T-helper 1 cell treated with Interleukin-12 subunit alpha and Interleukin-12 subunit beta and Interleukin-4 antibody, amounts not matched to agents 30 μg/mL and 1 μg/mL, for 36 hours (primary cell): ENCODE measurements at regions not wholly inside any gene's neighbourhood (a gene's known extent, or its start where the extent isn't known, plus 50 kb on each side); places are given as distances from the start of the nearest gene placed in this dataset.
"Not testable (repeated sequence)": the region's sequence is repeated elsewhere in the genome, so short reads cannot be mapped to it uniquely, and the experiment has no call there.

Experiments used
- H3K27ac Mint-ChIP-seq: one replicate; pipeline ENCODE4 v1.8.0; 2021; ENCODE audit warnings: mild to moderate bottlenecking, mixed read lengths
- H3K27me3 Mint-ChIP-seq: one replicate; pipeline ENCODE4 v1.8.0; 2021; ENCODE audit warnings: low read depth, mixed read lengths
- H3K36me3 Mint-ChIP-seq: one replicate; pipeline ENCODE4 v1.8.0; 2021; ENCODE audit warnings: low read depth, mixed read lengths
- H3K4me1 Mint-ChIP-seq: one replicate; pipeline ENCODE4 v1.8.0; 2021; ENCODE audit warnings: low read depth, mixed read lengths
- H3K4me3 Mint-ChIP-seq: one replicate; pipeline ENCODE4 v1.8.0; 2021; ENCODE audit warnings: mild to moderate bottlenecking, moderate library complexity, mixed read lengths
- H3K9me3 Mint-ChIP-seq: one replicate; pipeline ENCODE4 v1.8.0; 2021; ENCODE audit warnings: mixed read lengths

GRCh38 chr20:24838546-24839535, 110.2 kb upstream of the CST7 start:
- Mint-ChIP-seq H3K36me3 (no peaks in the 10 kb centered on the region), H3K9me3 (no peaks in the 10 kb centered on the region), H3K27ac (no peak overlapping the region), H3K27me3 (peaks cover 15% of the 10 kb centered on the region), H3K4me3 (no peak overlapping the region), H3K4me1 (no peaks in the 10 kb centered on the region)

GRCh38 chr20:24840121-24840713, 108.9 kb upstream of the CST7 start:
- no peaks in the 10 kb centered on the region for H3K36me3 Mint-ChIP-seq
- no peak overlapping the region for H3K4me3 Mint-ChIP-seq
- H3K4me1 Mint-ChIP-seq, result no peaks in the 10 kb centered on the region
- H3K27me3 Mint-ChIP-seq, result peaks cover 15% of the 10 kb centered on the region
- H3K9me3 Mint-ChIP-seq, result no peaks in the 10 kb centered on the region
- no peak overlapping the region for H3K27ac Mint-ChIP-seq

GRCh38 chr20:24842274-24842917, 106.7 kb upstream of the CST7 start:
- Mint-ChIP-seq H3K36me3 (peaks cover 1% of the 10 kb centered on the region), H3K27me3 (peaks cover 21% of the 10 kb centered on the region), H3K4me3 (no peak overlapping the region), H3K4me1 (no peaks in the 10 kb centered on the region), H3K27ac (no peak overlapping the region), H3K9me3 (peaks cover 6% of the 10 kb centered on the region)

- Mint-ChIP-seq H3K9me3 (peaks cover 10% of the 10 kb centered on the region), H3K36me3 (peaks cover 1% of the 10 kb centered on the region), H3K27ac (no peak overlapping the region), H3K27me3 (peaks cover 21% of the 10 kb centered on the region), H3K4me3 (no peak overlapping the region), H3K4me1 (no peaks in the 10 kb centered on the region)
Observed at GRCh38 chr20:24842918-24843715, 106.0 kb upstream of the CST7 start.

- H3K4me3 Mint-ChIP-seq, result no peak overlapping the region
Observed at GRCh38 chr20:24850176-24850575, 98.9 kb upstream of the CST7 start.

GRCh38 chr20:24851346-24852019, 97.6 kb upstream of the CST7 start:
- H3K36me3 Mint-ChIP-seq, result peaks cover 1% of the 10 kb centered on the region
- H3K9me3 Mint-ChIP-seq, result peaks cover 12% of the 10 kb centered on the region
- no peaks in the 10 kb centered on the region for H3K27me3 Mint-ChIP-seq
- no peaks in the 10 kb centered on the region for H3K4me1 Mint-ChIP-seq
- no peak overlapping the region for H3K27ac Mint-ChIP-seq
- H3K4me3 Mint-ChIP-seq, result no peak overlapping the region

More at GRCh38 chr20:24850176-24850575, 98.9 kb upstream of the CST7 start:
- Mint-ChIP-seq H3K9me3 (peaks cover 12% of the 10 kb centered on the region), H3K27me3 (peaks cover 6% of the 10 kb centered on the region), H3K36me3 (peaks cover 1% of the 10 kb centered on the region), H3K27ac (no peak overlapping the region), H3K4me1 (no peaks in the 10 kb centered on the region)

- H3K4me3 Mint-ChIP-seq, result no peak overlapping the region
- peaks cover 3% of the 10 kb centered on the region for H3K9me3 Mint-ChIP-seq
Observed at GRCh38 chr20:24853916-24854315, 95.2 kb upstream of the CST7 start.

GRCh38 chr20:24855848-24856247, 93.2 kb upstream of the CST7 start:
- Mint-ChIP-seq H3K27me3 (peaks cover 3% of the 10 kb centered on the region), H3K36me3 (no peaks in the 10 kb centered on the region), H3K4me3 (no peak overlapping the region), H3K4me1 (peaks cover 8% of the 10 kb centered on the region), H3K27ac (no peak overlapping the region), H3K9me3 (peaks cover 14% of the 10 kb centered on the region)

More at GRCh38 chr20:24853916-24854315, 95.2 kb upstream of the CST7 start:
- peaks cover 3% of the 10 kb centered on the region for H3K27me3 Mint-ChIP-seq
- no peak overlapping the region for H3K27ac Mint-ChIP-seq
- H3K4me1 Mint-ChIP-seq, result peaks cover 8% of the 10 kb centered on the region
- H3K36me3 Mint-ChIP-seq, result no peaks in the 10 kb centered on the region

- H3K27me3 Mint-ChIP-seq, H3K4me1 Mint-ChIP-seq, H3K27ac Mint-ChIP-seq, H3K36me3 Mint-ChIP-seq: not testable (repeated sequence)
- peak overlapping the region; percentile 18 for H3K4me3 Mint-ChIP-seq
- H3K9me3 Mint-ChIP-seq, result peaks cover 14% of the 10 kb centered on the region
Observed at GRCh38 chr20:24858500-24858899, 90.6 kb upstream of the CST7 start.

GRCh38 chr20:24859539-24859938, 89.5 kb upstream of the CST7 start:
- no peak overlapping the region for H3K27ac Mint-ChIP-seq
- no peaks in the 10 kb centered on the region for H3K36me3 Mint-ChIP-seq

GRCh38 chr20:24862186-24862585, 86.9 kb upstream of the CST7 start:
- no peak overlapping the region for H3K27ac Mint-ChIP-seq
- H3K4me1 Mint-ChIP-seq, result peaks cover 8% of the 10 kb centered on the region
- H3K9me3 Mint-ChIP-seq, result peaks cover 36% of the 10 kb centered on the region
- no peaks in the 10 kb centered on the region for H3K27me3 Mint-ChIP-seq
- no peaks in the 10 kb centered on the region for H3K36me3 Mint-ChIP-seq
- no peak overlapping the region for H3K4me3 Mint-ChIP-seq

More at GRCh38 chr20:24859539-24859938, 89.5 kb upstream of the CST7 start:
- H3K4me1 Mint-ChIP-seq, result peaks cover 8% of the 10 kb centered on the region
- peaks cover 3% of the 10 kb centered on the region for H3K27me3 Mint-ChIP-seq
- peaks cover 21% of the 10 kb centered on the region for H3K9me3 Mint-ChIP-seq
- H3K4me3 Mint-ChIP-seq, result no peak overlapping the region

- Mint-ChIP-seq H3K4me3 (no peak overlapping the region), H3K9me3 (peaks cover 36% of the 10 kb centered on the region), H3K27ac (no peak overlapping the region), H3K4me1 (peaks cover 8% of the 10 kb centered on the region), H3K36me3 (no peaks in the 10 kb centered on the region), H3K27me3 (no peaks in the 10 kb centered on the region)
Observed at GRCh38 chr20:24862606-24863005, 86.5 kb upstream of the CST7 start.

- no peaks in the 10 kb centered on the region for H3K36me3 Mint-ChIP-seq
Observed at GRCh38 chr20:24863356-24863755, 85.7 kb upstream of the CST7 start.

More at GRCh38 chr20:24863356-24863755, 85.7 kb upstream of the CST7 start:
- Mint-ChIP-seq H3K27me3 (no peaks in the 10 kb centered on the region), H3K9me3 (peaks cover 36% of the 10 kb centered on the region), H3K27ac (no peak overlapping the region), H3K4me3 (no peak overlapping the region), H3K4me1 (peaks cover 4% of the 10 kb centered on the region)
